ENCODE measurements at regions not wholly inside any gene's neighbourhood (a gene's known extent, or its start where the extent isn't known, plus 50 kb on each side); places are given as distances from the start of the nearest gene placed in this dataset.

DNA sequence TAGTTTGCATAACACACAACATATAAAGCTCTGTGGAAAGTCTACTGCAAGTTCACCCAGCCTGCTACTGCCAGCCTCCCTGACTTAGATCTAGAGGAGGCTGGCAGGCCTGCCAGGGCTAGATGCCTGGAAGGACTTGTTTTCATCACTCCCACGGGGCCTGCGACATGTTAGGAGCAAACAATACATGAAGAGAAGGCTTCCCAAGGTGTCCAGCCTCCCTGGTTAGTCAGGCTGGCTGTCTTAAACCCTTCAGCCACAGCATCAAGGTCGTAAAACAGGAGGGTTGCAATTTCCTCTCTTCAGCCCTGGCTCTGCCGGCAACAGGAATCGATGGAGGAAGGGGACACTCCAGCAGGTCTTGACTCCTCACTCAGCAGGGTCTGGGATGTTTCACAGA lies 104.5 kb downstream of the NGF start:
- DNase-seq, result no peak
- TF ChIP-seq, protein P1, sequence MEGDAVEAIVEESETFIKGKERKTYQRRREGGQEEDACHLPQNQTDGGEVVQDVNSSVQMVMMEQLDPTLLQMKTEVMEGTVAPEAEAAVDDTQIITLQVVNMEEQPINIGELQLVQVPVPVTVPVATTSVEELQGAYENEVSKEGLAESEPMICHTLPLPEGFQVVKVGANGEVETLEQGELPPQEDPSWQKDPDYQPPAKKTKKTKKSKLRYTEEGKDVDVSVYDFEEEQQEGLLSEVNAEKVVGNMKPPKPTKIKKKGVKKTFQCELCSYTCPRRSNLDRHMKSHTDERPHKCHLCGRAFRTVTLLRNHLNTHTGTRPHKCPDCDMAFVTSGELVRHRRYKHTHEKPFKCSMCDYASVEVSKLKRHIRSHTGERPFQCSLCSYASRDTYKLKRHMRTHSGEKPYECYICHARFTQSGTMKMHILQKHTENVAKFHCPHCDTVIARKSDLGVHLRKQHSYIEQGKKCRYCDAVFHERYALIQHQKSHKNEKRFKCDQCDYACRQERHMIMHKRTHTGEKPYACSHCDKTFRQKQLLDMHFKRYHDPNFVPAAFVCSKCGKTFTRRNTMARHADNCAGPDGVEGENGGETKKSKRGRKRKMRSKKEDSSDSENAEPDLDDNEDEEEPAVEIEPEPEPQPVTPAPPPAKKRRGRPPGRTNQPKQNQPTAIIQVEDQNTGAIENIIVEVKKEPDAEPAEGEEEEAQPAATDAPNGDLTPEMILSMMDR (IDR thresholded peaks at IDR 0.05), result no peak
- TF ChIP-seq POLR2A (IDR thresholded peaks at IDR 0.05), result no peak
- no peaks in the 10 kb centered on the region for H3K36me3 ChIP-seq (replicated peaks in 1 of 2)
- H3K9me3 ChIP-seq (replicated peaks in 1 of 3), result no peaks in the 10 kb centered on the region
- no peaks in the 10 kb centered on the region for H3K27me3 ChIP-seq
- no peaks in the 10 kb centered on the region for H3K4me1 ChIP-seq (replicated peaks in 1 of 2)
- intact Hi-C loops (cut with DNase I), result no loop called here
- no peak overlapping the region for H3K4me3 ChIP-seq
- H3K27ac ChIP-seq, result no peak overlapping the region
- WGBS, 4 donors, result 47 to 51% (median 50%) methylated on average over 4 to 5 of the region's 5 CpGs

DNA sequence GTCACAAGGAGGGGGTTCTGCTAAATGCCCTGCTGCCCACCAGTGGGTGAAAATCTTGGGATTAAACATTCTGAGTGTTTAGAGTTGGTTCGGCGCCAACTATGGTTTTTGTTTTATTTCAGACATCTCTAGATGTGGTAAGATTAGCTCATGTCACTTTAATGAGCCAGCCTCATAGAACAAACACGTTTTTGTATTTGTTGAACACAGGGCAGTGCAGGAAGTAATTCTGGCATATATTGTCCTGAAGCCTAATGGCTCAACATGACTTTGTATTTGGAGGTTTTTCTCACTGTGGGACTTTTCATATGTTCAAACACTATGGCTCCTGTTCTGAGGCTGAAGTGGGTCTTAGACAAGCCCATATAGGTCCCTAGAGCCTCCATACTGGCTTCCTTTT lies 107.8 kb downstream of the NGF start:
- intact Hi-C loops (cut with DNase I), result no loop called here
- DNase-seq, result no peak
- no peaks in the 10 kb centered on the region for H3K36me3 ChIP-seq (replicated peaks in 1 of 2)
- H3K27ac ChIP-seq, result no peak overlapping the region
- no peak overlapping the region for H3K4me3 ChIP-seq
- H3K27me3 ChIP-seq, result no peaks in the 10 kb centered on the region
- no peaks in the 10 kb centered on the region for H3K9me3 ChIP-seq (replicated peaks in 1 of 3)
- H3K4me1 ChIP-seq (replicated peaks in 1 of 2), result no peaks in the 10 kb centered on the region
- 59 to 70% (median 65%) methylated on average over 3 of the region's 3 CpGs for WGBS, 4 donors
- TF ChIP-seq, protein P1 (IDR thresholded peaks at IDR 0.05), result no peak
- TF ChIP-seq POLR2A (IDR thresholded peaks at IDR 0.05), result no peak

DNA sequence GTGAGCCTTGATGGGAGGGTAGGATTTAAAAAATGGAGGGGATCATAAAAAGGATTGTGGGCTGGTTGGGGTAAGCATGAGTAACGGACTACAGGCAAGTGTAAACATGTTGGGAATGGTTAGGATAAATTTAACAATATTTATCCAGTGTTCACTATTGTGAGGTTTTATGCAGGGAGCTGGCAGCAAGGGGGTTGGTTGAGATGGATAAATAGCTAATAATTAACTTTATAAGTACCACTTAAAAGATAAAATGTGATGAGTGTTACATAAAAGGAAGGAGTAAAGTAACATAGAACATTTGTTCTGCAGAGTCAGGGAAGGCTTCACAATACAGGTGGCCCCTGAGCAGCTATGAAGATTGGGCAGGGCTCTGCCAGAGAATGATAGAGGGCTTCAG lies 109.0 kb downstream of the NGF start:
- WGBS, 4 donors, result 70 to 90% (median 79%) methylated on average over 1 of the region's 1 CpG
- Histone ChIP-seq H3K27ac (no peak overlapping the region), H3K9me3 (replicated peaks in 1 of 3) (no peaks in the 10 kb centered on the region), H3K4me3 (no peak overlapping the region), H3K27me3 (peaks cover 4% of the 10 kb centered on the region), H3K36me3 (replicated peaks in 1 of 2) (no peaks in the 10 kb centered on the region), H3K4me1 (replicated peaks in 1 of 2) (no peaks in the 10 kb centered on the region)
- no peak for DNase-seq
- TF ChIP-seq, protein P1 (IDR thresholded peaks at IDR 0.05), result no peak
- TF ChIP-seq POLR2A (IDR thresholded peaks at IDR 0.05), result no peak
- intact Hi-C loops (cut with DNase I), result no loop called here

DNA sequence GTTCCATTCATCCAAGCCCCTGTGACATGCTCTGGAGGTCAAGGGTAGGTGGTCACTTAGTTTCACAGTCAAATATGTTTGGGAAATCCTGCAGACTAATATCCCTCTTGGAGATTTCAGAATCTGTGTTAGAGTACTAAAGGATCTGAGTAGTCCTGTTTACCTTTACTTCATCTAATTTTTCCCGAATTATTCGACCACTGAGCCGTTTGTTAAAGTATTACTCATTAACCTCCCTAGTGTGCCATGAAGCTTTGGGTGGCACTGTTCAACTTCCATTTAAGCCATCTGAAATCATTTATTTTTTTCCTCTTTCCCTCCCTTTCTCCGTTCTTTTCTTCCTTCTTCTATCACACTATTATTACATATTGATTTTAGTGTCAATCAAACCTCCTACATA lies 109.9 kb downstream of the NGF start:
- Histone ChIP-seq H3K9me3 (replicated peaks in 1 of 3) (no peaks in the 10 kb centered on the region), H3K4me1 (replicated peaks in 1 of 2) (no peaks in the 10 kb centered on the region), H3K27ac (no peak overlapping the region), H3K36me3 (replicated peaks in 1 of 2) (no peaks in the 10 kb centered on the region), H3K4me3 (no peak overlapping the region), H3K27me3 (peaks cover 4% of the 10 kb centered on the region)
- WGBS, 4 donors, result 76 to 88% (median 84%) methylated on average over 4 of the region's 4 CpGs
- DNase-seq, result no peak
- TF ChIP-seq, protein P1 (IDR thresholded peaks at IDR 0.05), result no peak
- TF ChIP-seq POLR2A (IDR thresholded peaks at IDR 0.05), result no peak
- intact Hi-C loops (cut with DNase I), result no loop called here

Data from adrenal gland (tissue), 9 donors.